KBM-7 (cell line): ENCODE measurements at regions not wholly inside any gene's neighbourhood (a gene's known extent, or its start where the extent isn't known, plus 50 kb on each side); places are given as distances from the start of the nearest gene placed in this dataset.

Experiments used
- DNase-seq: peaks from one replicate; pipeline ENCODE4 v3.0.0-alpha.2; 2015
- in situ Hi-C: fragments of 300-500 bp; cut with MboI; formaldehyde crosslinking; loops from 2 replicates; pipeline ENCODE4 v1.14.3; 2020; ENCODE audit warnings: low sequenced_read_pairs, low pct_unique_long_range_greater_than_20kb, mixed read lengths

GRCh38 chr2:67642961-67643360, 245.8 kb downstream of the ETAA1 start:
- no peak for DNase-seq
- in situ Hi-C loops: no loop called here

- no peak for DNase-seq
- in situ Hi-C loops: no loop called here
Measured at GRCh38 chr2:67645280-67646138, 248.4 kb downstream of the ETAA1 start.

- in situ Hi-C loops: no loop called here
- no peak for DNase-seq
Measured at GRCh38 chr2:67646714-67647333, 249.7 kb downstream of the ETAA1 start.

GRCh38 chr2:67649331-67650261, 252.5 kb downstream of the ETAA1 start:
- no peak for DNase-seq
- in situ Hi-C loops: no loop called here

- in situ Hi-C loops: no loop called here
Measured at GRCh38 chr2:67650291-67651133, 253.4 kb downstream of the ETAA1 start.

GRCh38 chr2:67651565-67651964, 254.4 kb downstream of the ETAA1 start:
- in situ Hi-C loops: no loop called here
- no peak for DNase-seq

More at GRCh38 chr2:67650291-67651133, 253.4 kb downstream of the ETAA1 start:
- peak; percentile 67 for DNase-seq

- in situ Hi-C loops: no loop called here
- no peak for DNase-seq
Measured at GRCh38 chr2:67652679-67653078, 255.5 kb downstream of the ETAA1 start.

GRCh38 chr2:67656875-67657274, 259.7 kb downstream of the ETAA1 start:
- no peak for DNase-seq
- in situ Hi-C loops: no loop called here

GRCh38 chr2:67658820-67659219, 261.7 kb downstream of the ETAA1 start:
- in situ Hi-C loops: no loop called here
- DNase-seq: no peak

- DNase-seq: no peak
- in situ Hi-C loops: no loop called here
Measured at GRCh38 chr2:67660015-67660602, 263.0 kb downstream of the ETAA1 start.

GRCh38 chr2:67660871-67661270, 263.7 kb downstream of the ETAA1 start:
- no peak for DNase-seq
- in situ Hi-C loops: no loop called here

GRCh38 chr2:67662222-67662621, 265.1 kb downstream of the ETAA1 start:
- no peak for DNase-seq
- in situ Hi-C loops: no loop called here

GRCh38 chr2:67663776-67664175, 266.6 kb downstream of the ETAA1 start:
- DNase-seq: no peak
- in situ Hi-C loops: no loop called here

- in situ Hi-C loops: no loop called here
- no peak for DNase-seq
Measured at GRCh38 chr2:67666386-67667053, 269.4 kb downstream of the ETAA1 start.

- DNase-seq: no peak
- in situ Hi-C loops: no loop called here
Measured at GRCh38 chr2:67667054-67667908, 270.1 kb downstream of the ETAA1 start.

GRCh38 chr2:67668538-67668937, 271.4 kb downstream of the ETAA1 start:
- in situ Hi-C loops: no loop called here
- DNase-seq: no peak

GRCh38 chr2:67669168-67669567, 272.0 kb downstream of the ETAA1 start:
- DNase-seq: no peak
- in situ Hi-C loops: no loop called here
